Right lung (tissue), 2 donors: ENCODE measurements at regions not wholly inside any gene's neighbourhood (a gene's known extent, or its start where the extent isn't known, plus 50 kb on each side); places are given as distances from the start of the nearest gene placed in this dataset.

Experiments
- DNase-seq, 2 donors: peaks; one replicate each; pipeline ENCODE4 v3.0.0-alpha.2; 2013

GRCh38 chr3:30263238-30263924 lies 343.0 kb upstream of the TGFBR2 start:
- DNase-seq = no peak

GRCh38 chr3:30263925-30264313 lies 342.5 kb upstream of the TGFBR2 start:
- no peak for DNase-seq

GRCh38 chr3:30266524-30266923 lies 339.9 kb upstream of the TGFBR2 start:
- no peak for DNase-seq

- DNase-seq = no peak
These were observed 338.1 kb upstream of the TGFBR2 start for GRCh38 chr3:30268288-30268687.

- DNase-seq = no peak
These were observed 336.5 kb upstream of the TGFBR2 start for GRCh38 chr3:30269751-30270445.

- DNase-seq = no peak
These were observed 334.6 kb upstream of the TGFBR2 start for GRCh38 chr3:30271781-30272180.

GRCh38 chr3:30273304-30274072 lies 332.9 kb upstream of the TGFBR2 start:
- no peak for DNase-seq

- DNase-seq = no peak
These were observed 328.9 kb upstream of the TGFBR2 start for GRCh38 chr3:30277494-30277893.

- DNase-seq = no peak
These were observed 324.9 kb upstream of the TGFBR2 start for GRCh38 chr3:30281526-30281925.

- DNase-seq = no peak
These were observed 324.2 kb upstream of the TGFBR2 start for GRCh38 chr3:30282154-30282696.

GRCh38 chr3:30285188-30286006 lies 321.0 kb upstream of the TGFBR2 start:
- DNase-seq = no peak

GRCh38 chr3:30286007-30286669 lies 320.3 kb upstream of the TGFBR2 start:
- no peak for DNase-seq

- no peak for DNase-seq
These were observed 319.6 kb upstream of the TGFBR2 start for GRCh38 chr3:30286811-30287210.

- no peak for DNase-seq
These were observed 317.6 kb upstream of the TGFBR2 start for GRCh38 chr3:30288830-30289229.

- DNase-seq = no peak
These were observed 317.1 kb upstream of the TGFBR2 start for GRCh38 chr3:30289324-30289723.

- no peak for DNase-seq
These were observed 316.6 kb upstream of the TGFBR2 start for GRCh38 chr3:30289766-30290165.

- no peak for DNase-seq
These were observed 315.9 kb upstream of the TGFBR2 start for GRCh38 chr3:30290479-30290878.

GRCh38 chr3:30292192-30292893 lies 314.1 kb upstream of the TGFBR2 start:
- DNase-seq = no peak

GRCh38 chr3:30293621-30294240 lies 312.7 kb upstream of the TGFBR2 start:
- DNase-seq = no peak

- no peak for DNase-seq
These were observed 312.1 kb upstream of the TGFBR2 start for GRCh38 chr3:30294241-30294667.
